HEK293 (cell line): ENCODE measurements at regions not wholly inside any gene's neighbourhood (a gene's known extent, or its start where the extent isn't known, plus 50 kb on each side); places are given as distances from the start of the nearest gene placed in this dataset.

Experiments used
- RBAK ChIP-seq: fragments of 450-650 bp; formaldehyde crosslinking; IDR thresholded peaks from 2 replicates; pipeline ENCODE4 v1.5.1; 2016; ENCODE audit warnings: missing biosample characterization, missing genetic modification characterization
- TCF7L2 ChIP-seq: IDR thresholded peaks from 2 replicates; pipeline ENCODE4 v1.6.1; 2011; ENCODE audit warnings: low read depth, mild to moderate bottlenecking, inconsistent platforms, low read length, moderate library complexity, borderline replicate concordance
- ZNF626 ChIP-seq: fragments of 450-650 bp; sonication (Bioruptor Pico); formaldehyde crosslinking; IDR thresholded peaks from 2 replicates; pipeline ENCODE4 v1.5.1; 2018; ENCODE audit warnings: missing biosample characterization, missing genetic modification characterization, inconsistent platforms
- ZNF701 ChIP-seq: fragments of 450-650 bp; formaldehyde crosslinking; IDR thresholded peaks from 2 replicates; pipeline ENCODE4 v1.5.1; 2016; ENCODE audit warnings: missing biosample characterization, missing genetic modification characterization
- ZXDB ChIP-seq: fragments of 450-650 bp; formaldehyde crosslinking; IDR thresholded peaks from 2 replicates; pipeline ENCODE4 v1.5.1; 2016; ENCODE audit warnings: missing biosample characterization, missing genetic modification characterization
- TF ChIP-seq, protein P1 (sequence below): fragments of 450-650 bp; formaldehyde crosslinking; IDR thresholded peaks from 2 replicates; pipeline ENCODE4 v1.5.1; 2016; ENCODE audit warnings: missing biosample characterization, missing genetic modification characterization
- TF ChIP-seq, protein P2 (sequence below): fragments of 450-650 bp; formaldehyde crosslinking; IDR thresholded peaks from 2 replicates; pipeline ENCODE4 v1.5.1; 2016; ENCODE audit warnings: missing biosample characterization, missing genetic modification characterization

DNA sequence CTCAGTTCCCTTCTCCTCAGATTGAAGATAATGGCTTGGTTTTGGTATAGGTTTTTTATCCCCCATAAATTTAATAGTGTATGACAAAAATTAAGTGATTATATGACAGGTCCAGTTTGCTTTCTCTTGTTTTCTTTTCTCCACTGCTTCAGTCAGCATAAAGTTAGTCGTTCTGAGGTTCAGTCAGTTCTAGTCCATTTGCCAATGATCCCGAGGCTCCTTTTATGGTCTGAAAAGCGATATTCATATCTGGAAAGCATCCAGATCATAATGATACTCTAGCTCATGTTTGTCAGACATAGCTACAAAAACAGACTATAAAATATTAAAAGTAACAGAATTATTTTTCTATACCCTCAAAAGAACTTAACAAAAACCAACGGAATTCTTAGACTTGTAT lies 67.1 kb upstream of the SLC38A4 start:
- TF ChIP-seq, protein P1, sequence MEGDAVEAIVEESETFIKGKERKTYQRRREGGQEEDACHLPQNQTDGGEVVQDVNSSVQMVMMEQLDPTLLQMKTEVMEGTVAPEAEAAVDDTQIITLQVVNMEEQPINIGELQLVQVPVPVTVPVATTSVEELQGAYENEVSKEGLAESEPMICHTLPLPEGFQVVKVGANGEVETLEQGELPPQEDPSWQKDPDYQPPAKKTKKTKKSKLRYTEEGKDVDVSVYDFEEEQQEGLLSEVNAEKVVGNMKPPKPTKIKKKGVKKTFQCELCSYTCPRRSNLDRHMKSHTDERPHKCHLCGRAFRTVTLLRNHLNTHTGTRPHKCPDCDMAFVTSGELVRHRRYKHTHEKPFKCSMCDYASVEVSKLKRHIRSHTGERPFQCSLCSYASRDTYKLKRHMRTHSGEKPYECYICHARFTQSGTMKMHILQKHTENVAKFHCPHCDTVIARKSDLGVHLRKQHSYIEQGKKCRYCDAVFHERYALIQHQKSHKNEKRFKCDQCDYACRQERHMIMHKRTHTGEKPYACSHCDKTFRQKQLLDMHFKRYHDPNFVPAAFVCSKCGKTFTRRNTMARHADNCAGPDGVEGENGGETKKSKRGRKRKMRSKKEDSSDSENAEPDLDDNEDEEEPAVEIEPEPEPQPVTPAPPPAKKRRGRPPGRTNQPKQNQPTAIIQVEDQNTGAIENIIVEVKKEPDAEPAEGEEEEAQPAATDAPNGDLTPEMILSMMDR (tag by site-specific recombination) = no peak
- TF ChIP-seq, protein P2, sequence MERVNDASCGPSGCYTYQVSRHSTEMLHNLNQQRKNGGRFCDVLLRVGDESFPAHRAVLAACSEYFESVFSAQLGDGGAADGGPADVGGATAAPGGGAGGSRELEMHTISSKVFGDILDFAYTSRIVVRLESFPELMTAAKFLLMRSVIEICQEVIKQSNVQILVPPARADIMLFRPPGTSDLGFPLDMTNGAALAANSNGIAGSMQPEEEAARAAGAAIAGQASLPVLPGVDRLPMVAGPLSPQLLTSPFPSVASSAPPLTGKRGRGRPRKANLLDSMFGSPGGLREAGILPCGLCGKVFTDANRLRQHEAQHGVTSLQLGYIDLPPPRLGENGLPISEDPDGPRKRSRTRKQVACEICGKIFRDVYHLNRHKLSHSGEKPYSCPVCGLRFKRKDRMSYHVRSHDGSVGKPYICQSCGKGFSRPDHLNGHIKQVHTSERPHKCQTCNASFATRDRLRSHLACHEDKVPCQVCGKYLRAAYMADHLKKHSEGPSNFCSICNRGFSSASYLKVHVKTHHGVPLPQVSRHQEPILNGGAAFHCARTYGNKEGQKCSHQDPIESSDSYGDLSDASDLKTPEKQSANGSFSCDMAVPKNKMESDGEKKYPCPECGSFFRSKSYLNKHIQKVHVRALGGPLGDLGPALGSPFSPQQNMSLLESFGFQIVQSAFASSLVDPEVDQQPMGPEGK (tag by site-specific recombination) = no peak
- TF ChIP-seq RBAK (no peak), TCF7L2 (no peak), ZNF626 (tag by site-specific recombination) (no peak), ZNF701 (tag by site-specific recombination) (no peak), ZXDB (no peak)
